IMR-90 (cell line): ENCODE measurements at regions not wholly inside any gene's neighbourhood (a gene's known extent, or its start where the extent isn't known, plus 50 kb on each side); places are given as distances from the start of the nearest gene placed in this dataset.

ENCODE experiments used
- BHLHE40 ChIP-seq: fragments of 150-350 bp; IDR thresholded peaks from 2 replicates; pipeline ENCODE4 v1.6.1; 2016; ENCODE audit warnings: mild to moderate bottlenecking, low read depth, low read length
- CEBPB ChIP-seq: IDR thresholded peaks from 2 replicates; pipeline ENCODE4 v1.6.1; 2012; ENCODE audit warnings: low read depth, low read length, improper control_type of control experiment
- CHD1 ChIP-seq: IDR thresholded peaks from 2 replicates; pipeline ENCODE4 v1.6.1; 2012; ENCODE audit warnings: low read depth, low read length, improper control_type of control experiment
- CTCF ChIP-seq: conservative IDR thresholded peaks from 2 replicates; pipeline ENCODE4 v1.5.1; 2012; ENCODE audit warnings: mild to moderate bottlenecking, low read depth, low read length, improper control_type of control experiment
- FOS ChIP-seq: fragments of 150-350 bp; IDR thresholded peaks from 2 replicates; pipeline ENCODE4 v1.6.1; 2016; ENCODE audit warnings: low read depth, low read length
- MAFK ChIP-seq: IDR thresholded peaks from 2 replicates; pipeline ENCODE4 v1.6.1; 2012; ENCODE audit warnings: low read depth, low read length, improper control_type of control experiment
- MAZ ChIP-seq: IDR thresholded peaks from 2 replicates; pipeline ENCODE4 v1.6.1; 2012; ENCODE audit warnings: low read depth, mild to moderate bottlenecking, low read length, improper control_type of control experiment, moderate library complexity, borderline replicate concordance
- MXI1 ChIP-seq: IDR thresholded peaks from 2 replicates; pipeline ENCODE4 v1.6.1; 2012; ENCODE audit warnings: low read depth, mild to moderate bottlenecking, low read length, moderate library complexity, borderline replicate concordance
- NFE2L2 ChIP-seq: fragments of 150-350 bp; IDR thresholded peaks from 2 replicates; pipeline ENCODE4 v1.6.1; 2016; ENCODE audit warnings: low read depth, mild to moderate bottlenecking, low read length
- POLR2A ChIP-seq: IDR thresholded peaks from 2 replicates; pipeline ENCODE4 v1.6.1; 2012; ENCODE audit warnings: mild to moderate bottlenecking, low read depth, low read length
- RFX5 ChIP-seq: IDR thresholded peaks from 2 replicates; pipeline ENCODE4 v1.8.0; 2012; ENCODE audit warnings: low read depth, mild to moderate bottlenecking, low read length, moderate library complexity
- USF2 ChIP-seq: fragments of 150-350 bp; IDR thresholded peaks from 2 replicates; pipeline ENCODE4 v1.6.1; 2017; ENCODE audit warnings: mild to moderate bottlenecking, antibody characterized with exemption, low read length, low read depth
- TF ChIP-seq, protein P1 (sequence below): fragments of 150-350 bp; IDR thresholded peaks from 2 replicates; pipeline ENCODE4 v1.6.1; 2016; ENCODE audit warnings: low read depth, mild to moderate bottlenecking, low read length, moderate library complexity, borderline replicate concordance

DNA sequence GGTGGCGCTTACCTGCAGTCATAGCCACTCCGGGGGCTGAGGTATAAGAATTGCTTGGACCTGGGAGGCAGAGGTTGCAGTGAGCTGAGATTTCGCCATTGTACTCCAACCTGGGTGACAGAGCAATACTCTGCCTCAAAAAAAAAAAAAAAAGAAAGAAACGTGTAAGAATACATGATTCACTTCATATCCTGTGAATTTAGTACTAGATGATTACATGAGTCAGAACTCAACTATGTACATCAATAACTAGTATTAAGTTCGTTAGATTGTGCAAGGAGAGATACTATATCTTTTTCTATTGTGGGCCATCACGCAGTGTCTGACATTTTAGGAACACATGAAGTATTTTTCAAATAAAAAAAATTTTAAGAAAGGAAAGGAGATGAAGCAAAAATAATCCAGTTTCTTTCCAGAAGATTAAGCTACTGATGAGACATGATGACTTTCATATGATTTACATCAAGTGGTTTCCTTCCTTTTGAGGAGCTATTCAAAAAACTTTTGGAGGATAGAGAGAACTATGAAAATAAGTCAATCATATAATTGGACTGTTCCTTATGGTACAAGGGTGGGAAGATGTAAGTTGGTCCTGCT is 64.7 kb upstream of the EXOC1L start:
- TF ChIP-seq POLR2A (no peak), CTCF (no peak), FOS (0 out of 2 replicates have a peak, but pooled peaks have one; percentile 26), MAZ (no peak), MAFK (no peak), CHD1 (no peak), MXI1 (no peak), USF2 (no peak), CEBPB (peak; percentile 74), RFX5 (no peak), BHLHE40 (no peak), NFE2L2 (no peak)
- TF ChIP-seq, protein P1, sequence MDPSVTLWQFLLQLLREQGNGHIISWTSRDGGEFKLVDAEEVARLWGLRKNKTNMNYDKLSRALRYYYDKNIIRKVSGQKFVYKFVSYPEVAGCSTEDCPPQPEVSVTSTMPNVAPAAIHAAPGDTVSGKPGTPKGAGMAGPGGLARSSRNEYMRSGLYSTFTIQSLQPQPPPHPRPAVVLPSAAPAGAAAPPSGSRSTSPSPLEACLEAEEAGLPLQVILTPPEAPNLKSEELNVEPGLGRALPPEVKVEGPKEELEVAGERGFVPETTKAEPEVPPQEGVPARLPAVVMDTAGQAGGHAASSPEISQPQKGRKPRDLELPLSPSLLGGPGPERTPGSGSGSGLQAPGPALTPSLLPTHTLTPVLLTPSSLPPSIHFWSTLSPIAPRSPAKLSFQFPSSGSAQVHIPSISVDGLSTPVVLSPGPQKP = no peak
